Fibroblast of lung (primary cell): ENCODE measurements at regions not wholly inside any gene's neighbourhood (a gene's known extent, or its start where the extent isn't known, plus 50 kb on each side); places are given as distances from the start of the nearest gene placed in this dataset.

Experiments used
- EZH2 ChIP-seq: IDR thresholded peaks from 2 replicates; pipeline ENCODE4 v1.5.1; 2012; ENCODE audit warnings: low read length, control low read depth, mild to moderate bottlenecking; ENCODE audit errors: missing control alignments
- TF ChIP-seq, protein P1 (sequence below), 2 donors: IDR thresholded peaks in 1 of 2; conservative IDR thresholded peaks in 1 of 2; 1 replicate in 1 of 2; 2 replicates in 1 of 2; pipeline ENCODE4 v1.5.1; 2011 to 2012; ENCODE audit warnings: low read length in 2 of 2, control low read depth in 1 of 2, inconsistent platforms in 1 of 2, low read depth in 1 of 2, mild to moderate bottlenecking in 1 of 2

DNA sequence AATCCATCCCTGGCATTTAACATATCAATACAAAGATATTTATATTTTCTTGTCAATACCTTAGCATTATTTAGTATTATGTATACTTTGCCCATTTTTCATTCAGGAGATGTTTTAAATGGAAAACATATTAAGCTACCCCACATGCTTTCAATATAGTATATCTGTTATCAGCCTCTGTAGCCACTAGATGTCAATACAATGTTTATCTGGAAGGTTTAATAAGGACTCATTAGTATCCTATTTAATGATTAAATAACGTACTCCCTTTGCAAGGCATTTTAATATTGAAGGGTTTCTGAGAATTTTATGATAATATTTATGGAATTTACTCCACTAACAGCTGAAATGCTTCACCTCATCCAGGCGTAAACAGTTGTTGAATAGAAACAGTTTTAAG lies 329.5 kb upstream of the ADGRL2 start:
- TF ChIP-seq, protein P1, sequence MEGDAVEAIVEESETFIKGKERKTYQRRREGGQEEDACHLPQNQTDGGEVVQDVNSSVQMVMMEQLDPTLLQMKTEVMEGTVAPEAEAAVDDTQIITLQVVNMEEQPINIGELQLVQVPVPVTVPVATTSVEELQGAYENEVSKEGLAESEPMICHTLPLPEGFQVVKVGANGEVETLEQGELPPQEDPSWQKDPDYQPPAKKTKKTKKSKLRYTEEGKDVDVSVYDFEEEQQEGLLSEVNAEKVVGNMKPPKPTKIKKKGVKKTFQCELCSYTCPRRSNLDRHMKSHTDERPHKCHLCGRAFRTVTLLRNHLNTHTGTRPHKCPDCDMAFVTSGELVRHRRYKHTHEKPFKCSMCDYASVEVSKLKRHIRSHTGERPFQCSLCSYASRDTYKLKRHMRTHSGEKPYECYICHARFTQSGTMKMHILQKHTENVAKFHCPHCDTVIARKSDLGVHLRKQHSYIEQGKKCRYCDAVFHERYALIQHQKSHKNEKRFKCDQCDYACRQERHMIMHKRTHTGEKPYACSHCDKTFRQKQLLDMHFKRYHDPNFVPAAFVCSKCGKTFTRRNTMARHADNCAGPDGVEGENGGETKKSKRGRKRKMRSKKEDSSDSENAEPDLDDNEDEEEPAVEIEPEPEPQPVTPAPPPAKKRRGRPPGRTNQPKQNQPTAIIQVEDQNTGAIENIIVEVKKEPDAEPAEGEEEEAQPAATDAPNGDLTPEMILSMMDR (conservative IDR thresholded peaks at IDR 0.05 in 1 of 2, IDR thresholded peaks at IDR 0.05 in 1 of 2; ENCODE audit: low read depth in 1 of 2, low read length in 2 of 2), result no peak
- TF ChIP-seq EZH2, result no peak
